PC-3 (cell line): ENCODE measurements at regions not wholly inside any gene's neighbourhood (a gene's known extent, or its start where the extent isn't known, plus 50 kb on each side); places are given as distances from the start of the nearest gene placed in this dataset.

Experiments used
- ATAC-seq: fragments of 200-7000 bp; cut with Tn5 transposase; 2 replicates; pipeline ENCODE4 v1.9.1; 2020; ENCODE audit warnings: mild to moderate bottlenecking, moderate library complexity
- BruUV-seq: library from RNA; stranded (reverse); fragments of 400-500 nt; replicated peaks from 2 replicates; lab custom pipeline; 2021; lab: Mats Ljungman, UMichigan
- CTCF ChIA-PET: fragments of 300-600 bp; sonication (Branson Sonifier 250); formaldehyde crosslinking; loops from one replicate; lab custom pipeline; 2022; ENCODE audit warnings: antibody characterized with exemption; lab: Charles Lee
- POLR2A ChIA-PET: fragments of 300-600 bp; sonication (Branson Sonifier 250); formaldehyde crosslinking; loops from one replicate; lab custom pipeline; 2022; ENCODE audit warnings: antibody characterized with exemption; ENCODE audit not compliant: unreplicated experiment; lab: Charles Lee
- DNase-seq: peaks from one replicate; pipeline ENCODE4 v3.0.0-alpha.2; 2015
- H2AFZ ChIP-seq: fragments of 300-600 bp; sonication (generic); 2 replicates; pipeline ENCODE4 v1.6.0; 2016; ENCODE audit warnings: antibody characterized with exemption, low read length
- H3F3A ChIP-seq: fragments of 300-600 bp; sonication (generic); one replicate; pipeline ENCODE4 v1.6.0; 2017; ENCODE audit warnings: antibody characterized with exemption, low read length, control low read depth, mild to moderate bottlenecking; ENCODE audit not compliant: unreplicated experiment
- H3K27ac ChIP-seq: fragments of 300-600 bp; sonication (generic); 2 replicates; pipeline ENCODE4 v1.5.1; 2016; ENCODE audit warnings: mild to moderate bottlenecking, low read length
- H3K27me3 ChIP-seq: fragments of 300-600 bp; sonication (generic); 2 replicates; pipeline ENCODE4 v1.6.1; 2016; ENCODE audit warnings: low read length, mixed read lengths
- H3K36me3 ChIP-seq: fragments of 300-600 bp; sonication (generic); 2 replicates; pipeline ENCODE4 v1.6.1; 2016; ENCODE audit warnings: low read depth, mixed run types, low read length, mixed read lengths
- H3K4me1 ChIP-seq: fragments of 300-600 bp; sonication (generic); 2 replicates; pipeline ENCODE4 v1.5.1; 2016; ENCODE audit warnings: low read length; ENCODE audit not compliant: insufficient read depth
- H3K4me2 ChIP-seq: fragments of 300-600 bp; sonication (generic); 2 replicates; pipeline ENCODE4 v1.6.0; 2016; ENCODE audit warnings: low read length
- H3K4me3 ChIP-seq: fragments of 300-600 bp; sonication (generic); 2 replicates; pipeline ENCODE4 v1.5.1; 2016; ENCODE audit warnings: mild to moderate bottlenecking, low read length, mixed read lengths
- H3K79me2 ChIP-seq: fragments of 300-600 bp; sonication (generic); 2 replicates; pipeline ENCODE4 v1.6.1; 2017; ENCODE audit warnings: low read length, mixed read lengths
- H3K9ac ChIP-seq: fragments of 300-600 bp; sonication (generic); 2 replicates; pipeline ENCODE4 v1.6.0; 2016; ENCODE audit warnings: mild to moderate bottlenecking, low read length
- H3K9me2 ChIP-seq: fragments of 300-600 bp; sonication (generic); replicated peaks from 2 replicates; pipeline ENCODE4 v1.6.1; 2016; ENCODE audit warnings: mixed run types, low read length, mixed read lengths
- H3K9me3 ChIP-seq: fragments of 300-600 bp; sonication (generic); 2 replicates; pipeline ENCODE4 v1.6.1; 2016; ENCODE audit warnings: low read length, mixed read lengths
- H4K20me1 ChIP-seq: fragments of 300-600 bp; sonication (generic); 2 replicates; pipeline ENCODE4 v1.6.1; 2016; ENCODE audit warnings: low read length, mixed read lengths
- EZH2 ChIP-seq: fragments of 300-600 bp; sonication (generic); IDR thresholded peaks from one replicate; pipeline ENCODE4 v1.6.1; 2017; ENCODE audit warnings: antibody characterized with exemption, mild to moderate bottlenecking, low read length; ENCODE audit not compliant: unreplicated experiment
- EZH2phosphoT487 ChIP-seq: fragments of 300-600 bp; sonication (generic); IDR thresholded peaks from 2 replicates; pipeline ENCODE4 v1.6.1; 2018; ENCODE audit warnings: mild to moderate bottlenecking, antibody characterized with exemption, low read length, borderline replicate concordance
- intact Hi-C: fragments of 100-400 bp; cut with micrococcal nuclease; formaldehyde crosslinking; loops from 2 replicates; pipeline ENCODE4 v1.9.0; 2023
- TF ChIP-seq, protein P1 (sequence below): fragments of 300-600 bp; sonication (generic); conservative IDR thresholded peaks from 2 replicates; pipeline ENCODE4 v1.5.1; 2017; ENCODE audit warnings: antibody characterized with exemption, low read depth, mild to moderate bottlenecking, low read length

DNA sequence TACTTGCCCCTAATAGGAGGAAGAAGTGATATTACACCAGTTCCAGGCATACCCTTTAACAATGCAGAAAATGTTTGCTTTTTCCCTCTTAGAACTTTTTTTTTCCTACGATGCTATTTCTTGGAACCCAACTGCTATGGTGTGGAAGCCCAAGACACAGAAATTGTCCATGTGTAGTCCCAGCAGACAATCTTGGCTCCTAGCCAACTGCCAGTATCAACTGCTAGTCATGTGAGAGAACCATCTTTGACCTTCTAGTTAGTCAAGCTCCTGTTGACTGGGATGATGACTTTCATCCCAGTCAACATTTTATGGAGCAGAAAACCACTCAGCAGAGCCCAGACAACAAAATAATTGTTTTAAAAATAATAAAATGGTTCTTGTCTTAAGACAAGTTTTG lies 532.4 kb downstream of the TLR4 start:
- BruUV-seq, result no TSS peak
- Histone ChIP-seq H3K36me3 (no peaks in the 10 kb centered on the region), H3K4me2 (no peak overlapping the region), H3K4me3 (no peak overlapping the region), H3K27ac (no peak overlapping the region), H3F3A (no peaks in the 10 kb centered on the region), H3K9me3 (0 out of 2 replicates have a peak, but pooled peaks cover 11% of the 10 kb centered on the region), H3K79me2 (no peaks in the 10 kb centered on the region), H3K4me1 (no peaks in the 10 kb centered on the region), H3K27me3 (no peaks in the 10 kb centered on the region), H4K20me1 (no peaks in the 10 kb centered on the region), H3K9me2 (no peaks in the 10 kb centered on the region), H3K9ac (no peak overlapping the region), H2AFZ (no peak overlapping the region)
- intact Hi-C loops, result no loop called here
- ATAC-seq, result no peak
- CTCF ChIA-PET, result no interaction called here
- TF ChIP-seq EZH2 (no peak), EZH2phosphoT487 (no peak)
- TF ChIP-seq, protein P1, sequence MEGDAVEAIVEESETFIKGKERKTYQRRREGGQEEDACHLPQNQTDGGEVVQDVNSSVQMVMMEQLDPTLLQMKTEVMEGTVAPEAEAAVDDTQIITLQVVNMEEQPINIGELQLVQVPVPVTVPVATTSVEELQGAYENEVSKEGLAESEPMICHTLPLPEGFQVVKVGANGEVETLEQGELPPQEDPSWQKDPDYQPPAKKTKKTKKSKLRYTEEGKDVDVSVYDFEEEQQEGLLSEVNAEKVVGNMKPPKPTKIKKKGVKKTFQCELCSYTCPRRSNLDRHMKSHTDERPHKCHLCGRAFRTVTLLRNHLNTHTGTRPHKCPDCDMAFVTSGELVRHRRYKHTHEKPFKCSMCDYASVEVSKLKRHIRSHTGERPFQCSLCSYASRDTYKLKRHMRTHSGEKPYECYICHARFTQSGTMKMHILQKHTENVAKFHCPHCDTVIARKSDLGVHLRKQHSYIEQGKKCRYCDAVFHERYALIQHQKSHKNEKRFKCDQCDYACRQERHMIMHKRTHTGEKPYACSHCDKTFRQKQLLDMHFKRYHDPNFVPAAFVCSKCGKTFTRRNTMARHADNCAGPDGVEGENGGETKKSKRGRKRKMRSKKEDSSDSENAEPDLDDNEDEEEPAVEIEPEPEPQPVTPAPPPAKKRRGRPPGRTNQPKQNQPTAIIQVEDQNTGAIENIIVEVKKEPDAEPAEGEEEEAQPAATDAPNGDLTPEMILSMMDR, result no peak
- POLR2A ChIA-PET, result no interaction called here
- no peak for DNase-seq

DNA sequence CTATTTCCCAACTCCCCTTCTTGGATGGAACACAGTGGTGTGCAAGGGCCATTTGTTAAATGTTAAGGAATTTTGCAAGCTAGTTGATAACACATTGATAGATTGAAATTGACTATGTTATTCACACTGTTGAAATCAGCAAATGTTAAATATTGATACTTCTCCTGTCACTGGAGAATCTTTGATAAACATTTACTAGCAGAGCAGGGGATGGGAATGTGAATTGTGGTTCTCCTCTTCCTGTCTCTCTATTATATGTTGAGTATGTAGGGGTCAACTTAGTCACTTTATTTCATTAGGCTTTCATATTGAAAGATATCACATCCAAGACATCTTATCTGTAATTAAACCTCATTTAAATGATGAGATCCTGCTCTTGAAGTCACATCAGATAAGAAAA lies 533.9 kb downstream of the TLR4 start:
- ChIA-PET CTCF (no interaction called here), POLR2A (no interaction called here)
- Histone ChIP-seq H3K4me1 (no peaks in the 10 kb centered on the region), H3K79me2 (no peaks in the 10 kb centered on the region), H3K9me3 (0 out of 2 replicates have a peak, but pooled peaks cover 11% of the 10 kb centered on the region), H3K27ac (no peak overlapping the region), H3K4me2 (no peak overlapping the region), H4K20me1 (no peaks in the 10 kb centered on the region), H3F3A (no peaks in the 10 kb centered on the region), H3K9ac (no peak overlapping the region), H3K27me3 (no peaks in the 10 kb centered on the region), H2AFZ (no peak overlapping the region), H3K36me3 (no peaks in the 10 kb centered on the region), H3K9me2 (no peaks in the 10 kb centered on the region), H3K4me3 (no peak overlapping the region)
- TF ChIP-seq EZH2 (no peak), EZH2phosphoT487 (no peak)
- TF ChIP-seq, protein P1, result no peak
- ATAC-seq, result no peak
- BruUV-seq, result no TSS peak
- intact Hi-C loops, result no loop called here
- no peak for DNase-seq

DNA sequence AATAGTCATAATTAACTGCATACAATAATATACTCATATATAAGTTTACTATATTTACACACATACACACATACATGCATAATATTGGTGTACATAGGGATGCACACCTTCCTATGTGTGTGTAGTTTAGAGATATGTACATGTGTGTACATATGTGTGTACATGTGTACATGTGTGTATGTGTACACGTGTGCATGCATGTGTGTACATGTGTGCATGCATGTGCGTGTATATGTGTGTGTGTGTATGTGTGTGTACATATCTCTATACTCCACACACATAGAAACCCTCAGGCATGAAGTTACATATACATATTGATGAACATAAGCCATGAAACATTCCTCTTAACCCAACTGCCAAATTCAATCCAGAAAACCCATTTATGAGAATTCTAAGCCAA lies 547.8 kb downstream of the TLR4 start:
- no peaks in the 10 kb centered on the region for H4K20me1 ChIP-seq
- no peak overlapping the region for H3K4me3 ChIP-seq
- H3K4me1 ChIP-seq, result no peaks in the 10 kb centered on the region
- intact Hi-C loops, result no loop called here
- H3K27me3 ChIP-seq, result no peaks in the 10 kb centered on the region
- H3K9me3 ChIP-seq, result 0 out of 2 replicates have a peak, but pooled peaks cover 5% of the 10 kb centered on the region
- no peak overlapping the region for H3K9ac ChIP-seq
- BruUV-seq, result no TSS peak
- no peak overlapping the region for H3K27ac ChIP-seq
- CTCF ChIA-PET, result no interaction called here
- TF ChIP-seq EZH2 (no peak), EZH2phosphoT487 (no peak)
- TF ChIP-seq, protein P1, result no peak
- no peak for DNase-seq
- ATAC-seq, result no peak
- POLR2A ChIA-PET, result no interaction called here
- H3K36me3 ChIP-seq, result no peaks in the 10 kb centered on the region
- no peaks in the 10 kb centered on the region for H3K79me2 ChIP-seq
- H3F3A ChIP-seq, result no peaks in the 10 kb centered on the region
- H3K9me2 ChIP-seq, result no peaks in the 10 kb centered on the region
- no peak overlapping the region for H3K4me2 ChIP-seq
- no peak overlapping the region for H2AFZ ChIP-seq
